ENCODE measurements at regions not wholly inside any gene's neighbourhood (a gene's known extent, or its start where the extent isn't known, plus 50 kb on each side); places are given as distances from the start of the nearest gene placed in this dataset.
A peak's percentile ranks its signal among the peaks of the same experiment; 100 is the strongest.

DNA sequence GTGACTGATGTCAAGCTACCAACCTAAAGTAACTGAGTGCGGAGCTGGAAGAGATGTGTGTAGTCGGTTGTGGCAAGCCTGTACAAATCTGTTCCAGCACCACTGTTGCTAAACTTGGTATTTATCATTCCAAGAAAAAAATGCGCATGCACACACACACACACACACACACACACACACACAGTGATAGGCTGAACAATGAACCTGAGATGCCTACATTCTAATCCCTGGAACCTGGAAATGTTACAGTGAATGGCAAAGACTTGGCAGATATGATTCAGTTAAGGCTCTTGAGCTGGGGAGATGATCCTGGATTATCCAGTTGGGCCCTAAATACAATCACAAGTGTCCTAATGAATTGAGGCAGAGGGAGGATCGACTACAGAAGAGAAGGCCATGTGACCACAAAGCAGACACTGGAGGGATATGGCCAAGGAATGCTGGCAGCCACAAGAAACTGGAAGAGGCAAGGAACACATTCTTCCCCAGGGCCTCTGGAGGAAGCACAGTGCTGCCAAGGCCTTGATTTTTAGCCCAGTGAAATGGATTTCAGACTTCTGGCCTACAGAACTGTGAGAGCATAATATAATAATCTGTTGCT lies 49.7 kb upstream of the LHFPL2 start:
- Mint-ChIP-seq H3K4me3 (peak overlapping the region; percentile 18; the same call in 1 of the 2 replicates), H3K9me3 (peaks cover 10% of the 10 kb centered on the region), H3K36me3 (ENCODE audit: low read depth) (peaks cover 10% of the 10 kb centered on the region), H3K4me1 (ENCODE audit: low read depth) (peaks cover 42% of the 10 kb centered on the region), H3K27me3 (ENCODE audit: insufficient read depth) (no peaks in the 10 kb centered on the region), H3K27ac (peak overlapping the region; percentile 66)
- TF ChIP-seq, protein P1, sequence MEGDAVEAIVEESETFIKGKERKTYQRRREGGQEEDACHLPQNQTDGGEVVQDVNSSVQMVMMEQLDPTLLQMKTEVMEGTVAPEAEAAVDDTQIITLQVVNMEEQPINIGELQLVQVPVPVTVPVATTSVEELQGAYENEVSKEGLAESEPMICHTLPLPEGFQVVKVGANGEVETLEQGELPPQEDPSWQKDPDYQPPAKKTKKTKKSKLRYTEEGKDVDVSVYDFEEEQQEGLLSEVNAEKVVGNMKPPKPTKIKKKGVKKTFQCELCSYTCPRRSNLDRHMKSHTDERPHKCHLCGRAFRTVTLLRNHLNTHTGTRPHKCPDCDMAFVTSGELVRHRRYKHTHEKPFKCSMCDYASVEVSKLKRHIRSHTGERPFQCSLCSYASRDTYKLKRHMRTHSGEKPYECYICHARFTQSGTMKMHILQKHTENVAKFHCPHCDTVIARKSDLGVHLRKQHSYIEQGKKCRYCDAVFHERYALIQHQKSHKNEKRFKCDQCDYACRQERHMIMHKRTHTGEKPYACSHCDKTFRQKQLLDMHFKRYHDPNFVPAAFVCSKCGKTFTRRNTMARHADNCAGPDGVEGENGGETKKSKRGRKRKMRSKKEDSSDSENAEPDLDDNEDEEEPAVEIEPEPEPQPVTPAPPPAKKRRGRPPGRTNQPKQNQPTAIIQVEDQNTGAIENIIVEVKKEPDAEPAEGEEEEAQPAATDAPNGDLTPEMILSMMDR (IDR thresholded peaks at IDR 0.05): no peak
- DNase-seq: peak; percentile 48

Measured in HFFc6 (cell line).